H54 (cell line): ENCODE measurements at regions not wholly inside any gene's neighbourhood (a gene's known extent, or its start where the extent isn't known, plus 50 kb on each side); places are given as distances from the start of the nearest gene placed in this dataset.

Source experiments
- DNase-seq: peaks from one replicate; pipeline ENCODE4 v3.0.0; 2011; ENCODE audit warnings: low spot score, mixed read lengths; ENCODE audit not compliant: insufficient read length
- FAIRE-seq: peaks from 3 replicates; lab custom pipeline; 2011; peaks lifted over from hg19 to GRCh38; lab: Jason Lieb, UNC
- POLR2A ChIP-seq: IDR thresholded peaks from 2 replicates; pipeline ENCODE4 v1.6.1; 2011; ENCODE audit warnings: low read depth, mild to moderate bottlenecking, low read length

- DNase-seq, result no peak
- no peak for FAIRE-seq
- TF ChIP-seq POLR2A, result no peak
Measured at GRCh38 chr3:34972481-34972880, 666.8 kb upstream of the ARPP21 start.

DNA sequence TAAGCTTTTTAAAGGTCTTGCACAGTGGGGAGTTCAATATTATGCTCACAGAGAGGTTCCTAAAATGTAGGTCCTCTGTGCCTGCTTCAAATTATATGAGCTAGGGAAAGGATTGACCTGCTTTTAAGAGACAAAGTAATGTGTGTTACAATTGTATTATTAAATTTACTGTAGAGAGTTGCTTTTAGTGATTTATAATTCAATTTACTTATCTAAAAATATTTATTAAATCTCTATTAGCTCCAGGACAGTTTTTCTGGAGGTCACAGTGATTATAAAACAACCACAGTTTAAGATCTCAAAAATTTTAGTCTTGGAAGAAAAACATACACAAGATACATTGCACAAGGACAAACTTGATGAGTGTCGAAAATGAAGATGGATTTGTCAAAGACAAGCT, 665.7 kb upstream of the ARPP21 start:
- FAIRE-seq, result no peak
- DNase-seq, result no peak
- TF ChIP-seq POLR2A, result no peak

DNA sequence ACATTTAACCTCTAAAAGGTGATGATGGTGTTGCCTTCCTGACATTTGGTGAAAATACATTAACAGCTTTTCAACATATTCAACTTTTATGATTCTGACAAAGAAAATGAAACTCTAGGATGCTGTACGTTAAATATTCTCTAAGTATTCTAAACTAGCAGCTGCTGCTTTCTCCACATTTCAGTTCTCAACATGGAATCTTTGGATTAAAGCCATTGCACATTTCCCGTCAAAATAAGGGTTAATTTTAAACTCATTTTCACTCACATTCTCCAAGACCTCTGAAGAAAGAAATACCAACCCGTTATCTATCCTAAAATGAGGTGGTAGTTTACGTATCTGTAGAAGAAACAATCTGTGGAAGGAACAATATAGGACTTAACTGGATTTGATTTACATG, 655.7 kb upstream of the ARPP21 start:
- TF ChIP-seq POLR2A, result no peak
- no peak for DNase-seq
- FAIRE-seq, result no peak

DNA sequence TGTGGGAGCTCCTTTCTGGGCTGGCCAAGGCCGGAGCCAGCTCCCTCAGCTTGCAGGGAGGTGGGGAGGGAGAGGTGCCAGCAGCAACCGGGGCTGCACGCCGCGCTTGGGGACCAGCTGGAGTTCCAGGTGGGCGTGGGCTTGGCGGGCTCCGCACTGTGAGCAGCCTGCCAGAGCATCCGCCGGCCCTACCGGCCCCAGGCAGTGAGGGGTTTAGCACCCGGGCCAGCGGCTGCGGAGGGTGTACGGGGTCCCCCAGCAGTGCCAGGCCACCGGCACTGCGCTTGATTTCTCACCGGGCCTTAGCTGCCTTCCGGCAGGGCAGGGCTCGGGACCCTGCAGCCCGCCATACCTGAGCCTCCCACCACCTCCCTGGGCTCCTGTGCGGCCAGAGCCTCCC, 651.0 kb upstream of the ARPP21 start:
- no peak for TF ChIP-seq POLR2A
- DNase-seq, result no peak
- no peak for FAIRE-seq

GRCh38 chr3:34995796-34996430, 643.4 kb upstream of the ARPP21 start:
- TF ChIP-seq POLR2A, result no peak
- DNase-seq, result no peak
- no peak for FAIRE-seq

DNA sequence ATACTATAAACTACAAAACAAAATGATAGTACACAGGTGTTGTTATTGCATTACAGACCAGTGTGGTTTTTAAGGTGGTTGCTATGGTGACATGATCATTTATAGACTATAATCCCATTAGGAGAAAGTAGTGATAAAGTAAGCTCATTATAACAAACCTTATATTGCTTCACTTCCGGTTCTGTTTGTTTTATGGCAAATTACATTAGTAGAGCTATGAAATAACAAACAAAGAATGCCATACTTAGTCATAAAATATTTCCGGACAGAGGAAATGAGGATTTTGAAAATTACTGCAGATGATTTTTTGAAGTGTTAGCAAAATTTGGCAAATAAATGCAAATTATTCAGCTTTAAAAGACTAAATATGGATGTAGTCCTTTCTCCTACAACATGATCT, 640.4 kb upstream of the ARPP21 start:
- no peak for FAIRE-seq

DNA sequence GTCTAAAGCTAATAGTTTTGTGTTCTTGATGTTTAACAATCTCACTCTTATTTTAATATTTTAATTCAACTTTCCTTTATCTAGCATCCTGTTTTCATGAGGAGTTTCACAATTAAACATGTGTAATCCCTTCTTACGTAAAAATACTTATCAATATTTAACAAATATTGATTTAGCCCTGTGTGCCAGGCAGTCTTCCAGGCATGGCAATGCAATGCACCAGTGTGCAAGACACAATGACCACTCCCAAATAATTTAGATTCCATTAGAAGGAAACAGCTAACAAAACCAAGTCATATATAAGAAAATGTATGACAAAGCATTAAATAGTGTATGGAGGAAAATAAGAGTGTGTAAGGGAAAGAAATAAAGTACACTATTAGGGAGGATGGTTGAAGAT, 627.1 kb upstream of the ARPP21 start:
- DNase-seq (no peak), FAIRE-seq (no peak)
- no peak for TF ChIP-seq POLR2A

More for the DNA sequence above, 640.4 kb upstream of the ARPP21 start:
- no peak for TF ChIP-seq POLR2A
- no peak for DNase-seq

- FAIRE-seq (no peak), DNase-seq (no peak)
- TF ChIP-seq POLR2A, result no peak
Measured at GRCh38 chr3:35028157-35028556, 611.2 kb upstream of the ARPP21 start.

- DNase-seq, result no peak
- no peak for FAIRE-seq
- TF ChIP-seq POLR2A, result no peak
Measured at GRCh38 chr3:35042210-35042991, 596.9 kb upstream of the ARPP21 start.

- TF ChIP-seq POLR2A, result no peak
- no peak for FAIRE-seq
- no peak for DNase-seq
Measured at GRCh38 chr3:35043040-35043439, 596.3 kb upstream of the ARPP21 start.

DNA sequence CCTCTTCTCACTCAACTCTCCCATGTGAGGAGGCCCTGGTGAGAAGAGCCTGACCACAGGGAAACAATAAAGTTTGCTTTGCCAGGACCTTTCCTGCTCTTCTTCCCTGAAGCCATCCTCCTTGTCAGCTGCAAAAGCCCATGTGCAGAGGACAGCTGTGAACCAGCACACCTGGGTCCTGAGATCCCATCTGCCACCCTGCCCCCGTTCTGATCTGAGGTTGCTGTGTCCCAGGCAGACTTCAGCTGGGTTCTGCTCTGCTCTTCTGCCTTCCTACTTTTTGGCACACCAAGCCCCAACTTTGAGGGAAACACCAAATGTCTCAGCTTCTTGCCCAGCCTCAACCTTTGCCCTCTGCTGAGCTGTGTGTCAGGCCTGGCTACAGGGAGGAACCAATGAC, 595.1 kb upstream of the ARPP21 start:
- TF ChIP-seq POLR2A, result no peak
- FAIRE-seq (no peak), DNase-seq (no peak)

GRCh38 chr3:35045118-35045517, 594.2 kb upstream of the ARPP21 start:
- FAIRE-seq, result no peak
- no peak for TF ChIP-seq POLR2A
- no peak for DNase-seq

DNA sequence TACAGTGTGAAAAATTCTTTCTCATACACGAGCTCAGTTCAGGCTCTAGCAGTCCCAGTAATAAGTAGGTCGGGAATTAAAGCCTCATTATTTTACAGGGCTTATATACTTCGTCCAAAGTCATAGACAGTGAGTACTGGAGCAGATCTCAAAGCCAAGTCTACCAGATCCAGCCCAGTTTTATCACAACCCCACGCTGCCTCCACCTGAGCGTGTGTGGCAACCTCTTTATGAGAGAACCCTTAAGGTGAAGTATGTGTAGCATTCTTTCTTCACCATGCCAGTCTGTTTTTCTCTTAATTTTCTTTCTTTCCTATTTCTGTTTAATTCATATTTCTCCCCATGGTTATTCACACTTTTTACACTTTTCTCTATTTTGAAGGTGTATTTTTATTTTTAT, 574.6 kb upstream of the ARPP21 start:
- FAIRE-seq, result no peak
- no peak for DNase-seq
- TF ChIP-seq POLR2A, result no peak

DNA sequence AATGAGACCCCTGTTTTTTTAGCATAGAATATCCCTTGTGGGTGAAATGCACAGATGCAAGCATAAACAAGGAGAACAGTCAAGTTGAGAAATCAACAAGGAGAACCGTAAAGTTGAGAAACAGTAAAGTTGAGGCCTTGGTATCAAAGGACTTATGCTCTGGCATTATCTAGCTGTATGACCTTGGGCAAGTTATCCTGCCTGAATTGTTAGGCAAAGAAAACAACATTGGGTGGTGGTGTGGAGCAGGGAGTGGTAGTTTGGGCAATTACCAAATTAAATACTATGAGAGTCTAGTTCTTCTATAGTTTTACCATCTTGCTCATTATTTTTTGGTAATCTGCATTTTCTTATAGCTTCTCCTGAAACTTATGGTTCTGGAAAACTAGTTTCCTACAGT, 573.4 kb upstream of the ARPP21 start:
- DNase-seq (no peak), FAIRE-seq (no peak)
- TF ChIP-seq POLR2A, result no peak

DNA sequence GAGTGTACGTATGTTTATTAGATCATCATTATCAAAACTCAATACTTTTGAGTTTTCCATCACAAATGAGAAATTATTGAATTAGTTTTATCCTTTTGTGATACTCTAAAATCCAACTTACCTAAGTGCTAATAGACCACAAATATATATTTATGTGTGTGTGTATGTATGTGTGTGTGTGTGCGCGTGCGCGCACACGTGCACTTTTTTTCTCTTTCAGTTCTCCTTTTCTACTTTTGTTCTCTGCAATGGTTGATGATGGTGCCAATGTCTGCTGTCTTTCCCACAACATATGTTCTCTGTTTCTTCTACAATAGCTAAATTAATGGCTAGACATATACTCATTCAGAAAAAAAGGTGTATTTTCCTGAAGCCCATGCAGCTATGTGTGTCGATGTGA, 571.6 kb upstream of the ARPP21 start:
- no peak for TF ChIP-seq POLR2A
- no peak for FAIRE-seq
- DNase-seq, result no peak
